ENCODE measurements at regions not wholly inside any gene's neighbourhood (a gene's known extent, or its start where the extent isn't known, plus 50 kb on each side); places are given as distances from the start of the nearest gene placed in this dataset.

GRCh38 chr10:128473911-128474310 is 347.7 kb upstream of the MKI67 start:
- no peak overlapping the region for H3K4me3 ChIP-seq (ENCODE audit: low read depth, low read length)
- no peak for TF ChIP-seq CTCF (IDR thresholded peaks at IDR 0.05; ENCODE audit: insufficient read depth, low read depth, low read length, missing control alignments)
- no peak for DNase-seq (ENCODE audit: low read depth)

- H3K4me3 ChIP-seq (ENCODE audit: low read depth, low read length), result no peak overlapping the region
- no peak for TF ChIP-seq CTCF (IDR thresholded peaks at IDR 0.05; ENCODE audit: insufficient read depth, low read depth, low read length, missing control alignments)
- DNase-seq (ENCODE audit: low read depth), result no peak
Measured at GRCh38 chr10:128474571-128474970, 348.3 kb upstream of the MKI67 start.

- H3K4me3 ChIP-seq (ENCODE audit: low read depth, low read length), result no peak overlapping the region
- no peak for DNase-seq (ENCODE audit: low read depth)
- TF ChIP-seq CTCF (IDR thresholded peaks at IDR 0.05; ENCODE audit: insufficient read depth, low read depth, low read length, missing control alignments), result no peak
Measured at GRCh38 chr10:128475686-128476367, 349.6 kb upstream of the MKI67 start.

GRCh38 chr10:128476368-128476725 is 350.1 kb upstream of the MKI67 start:
- DNase-seq (ENCODE audit: low read depth), result no peak
- no peak for TF ChIP-seq CTCF (IDR thresholded peaks at IDR 0.05; ENCODE audit: insufficient read depth, low read depth, low read length, missing control alignments)
- no peak overlapping the region for H3K4me3 ChIP-seq (ENCODE audit: low read depth, low read length)

GRCh38 chr10:128476845-128477244 is 350.6 kb upstream of the MKI67 start:
- no peak for DNase-seq (ENCODE audit: low read depth)
- no peak overlapping the region for H3K4me3 ChIP-seq (ENCODE audit: low read depth, low read length)
- TF ChIP-seq CTCF (IDR thresholded peaks at IDR 0.05; ENCODE audit: insufficient read depth, low read depth, low read length, missing control alignments), result no peak

GRCh38 chr10:128480601-128481000 is 354.4 kb upstream of the MKI67 start:
- TF ChIP-seq CTCF (IDR thresholded peaks at IDR 0.05; ENCODE audit: insufficient read depth, low read depth, low read length, missing control alignments), result no peak
- H3K4me3 ChIP-seq (ENCODE audit: low read depth, low read length), result no peak overlapping the region
- no peak for DNase-seq (ENCODE audit: low read depth)

All from GM12865 (cell line).